ENCODE measurements at regions not wholly inside any gene's neighbourhood (a gene's known extent, or its start where the extent isn't known, plus 50 kb on each side); places are given as distances from the start of the nearest gene placed in this dataset.

GRCh38 chr2:134108113-134108512, 145.8 kb upstream of the MGAT5 start:
- no peak for TF ChIP-seq CTCF (conservative IDR thresholded peaks at IDR 0.05; ENCODE audit: low read length)
- TF ChIP-seq EZH2phosphoT487 (IDR thresholded peaks at IDR 0.05; ENCODE audit: borderline replicate concordance, low read depth, low read length) = no peak
